Thoracic aorta (tissue), 2 donors: ENCODE measurements at regions not wholly inside any gene's neighbourhood (a gene's known extent, or its start where the extent isn't known, plus 50 kb on each side); places are given as distances from the start of the nearest gene placed in this dataset.

Experiments used
- ATAC-seq: fragments of 150-250 bp; one replicate; pipeline ENCODE4 v1.8.0; 2017; ENCODE audit warnings: low read depth; ENCODE audit not compliant: insufficient number of reproducible peaks, low FRiP score
- DNase-seq: peaks from one replicate; pipeline ENCODE4 v3.0.0-alpha.2; 2020; ENCODE audit warnings: low spot score
- H3K27ac ChIP-seq, 2 donors: fragments of 200-600 bp; sonication (generic); 1 replicate in 1 of 2; 2 replicates in 1 of 2; pipeline ENCODE4 v1.5.1; 2016; ENCODE audit warnings: mild to moderate bottlenecking in 2 of 2, moderate library complexity in 2 of 2
- H3K27me3 ChIP-seq: fragments of 200-600 bp; sonication (generic); replicated peaks from 2 replicates; pipeline ENCODE4 v1.6.0; 2016; ENCODE audit warnings: mild to moderate bottlenecking; ENCODE audit not compliant: insufficient read depth
- H3K36me3 ChIP-seq: fragments of 200-600 bp; sonication (generic); one replicate; pipeline ENCODE4 v1.5.1; 2016
- H3K4me1 ChIP-seq, 2 donors: fragments of 200-600 bp; sonication (generic); 1 replicate in 1 of 2; 2 replicates in 1 of 2; pipeline versions ENCODE4 v1.5.1 to v1.6.0; 2016; ENCODE audit warnings: low read depth in 2 of 2, mild to moderate bottlenecking in 1 of 2; ENCODE audit not compliant: control insufficient read depth in 1 of 2
- H3K4me3 ChIP-seq: fragments of 200-600 bp; sonication (generic); 2 replicates; pipeline ENCODE4 v1.5.1; 2016; ENCODE audit warnings: mild to moderate bottlenecking
- H3K9me3 ChIP-seq: fragments of 200-600 bp; sonication (generic); 2 replicates; pipeline ENCODE4 v1.5.1; 2016
- CTCF ChIP-seq: fragments of 200-600 bp; sonication (generic); IDR thresholded peaks from one replicate; pipeline ENCODE4 v1.5.1; 2019; ENCODE audit warnings: antibody characterized with exemption

GRCh38 chr6:121020656-121021055 lies 313.6 kb downstream of the TBC1D32 start:
- Histone ChIP-seq H3K4me3 (no peak overlapping the region), H3K27ac (no peak overlapping the region), H3K4me1 (no peaks in the 10 kb centered on the region), H3K27me3 (no peaks in the 10 kb centered on the region), H3K36me3 (no peaks in the 10 kb centered on the region), H3K9me3 (no peaks in the 10 kb centered on the region)
- ATAC-seq (no peak), DNase-seq (no peak)
- TF ChIP-seq CTCF, result no peak

GRCh38 chr6:121008553-121008952 lies 325.7 kb downstream of the TBC1D32 start:
- Histone ChIP-seq H3K27me3 (no peaks in the 10 kb centered on the region), H3K4me1 (no peaks in the 10 kb centered on the region), H3K27ac (no peak overlapping the region), H3K36me3 (no peaks in the 10 kb centered on the region), H3K9me3 (peaks cover 2% of the 10 kb centered on the region), H3K4me3 (no peak overlapping the region)
- no peak for ATAC-seq
- TF ChIP-seq CTCF, result no peak
- DNase-seq, result no peak

GRCh38 chr6:121006024-121006423 lies 328.3 kb downstream of the TBC1D32 start:
- no peaks in the 10 kb centered on the region for H3K27me3 ChIP-seq
- no peaks in the 10 kb centered on the region for H3K4me1 ChIP-seq
- TF ChIP-seq CTCF, result no peak
- peaks cover 7% of the 10 kb centered on the region for H3K9me3 ChIP-seq
- H3K27ac ChIP-seq, result no peak overlapping the region
- DNase-seq (no peak), ATAC-seq (no peak)
- no peaks in the 10 kb centered on the region for H3K36me3 ChIP-seq
- no peak overlapping the region for H3K4me3 ChIP-seq

GRCh38 chr6:121000381-121000780 lies 333.9 kb downstream of the TBC1D32 start:
- DNase-seq (no peak), ATAC-seq (no peak)
- H3K4me1 ChIP-seq, result no peaks in the 10 kb centered on the region
- H3K27me3 ChIP-seq, result no peaks in the 10 kb centered on the region
- H3K36me3 ChIP-seq, result no peaks in the 10 kb centered on the region
- peaks cover 7% of the 10 kb centered on the region for H3K9me3 ChIP-seq
- no peak for TF ChIP-seq CTCF
- no peak overlapping the region for H3K4me3 ChIP-seq
- no peak overlapping the region for H3K27ac ChIP-seq

- TF ChIP-seq CTCF, result no peak
- DNase-seq (no peak), ATAC-seq (no peak)
Measured at GRCh38 chr6:120996340-120996739, 337.9 kb downstream of the TBC1D32 start.

More at GRCh38 chr6:120996340-120996739, 337.9 kb downstream of the TBC1D32 start:
- H3K4me1 ChIP-seq, result no peaks in the 10 kb centered on the region
- no peaks in the 10 kb centered on the region for H3K9me3 ChIP-seq
- no peaks in the 10 kb centered on the region for H3K36me3 ChIP-seq
- no peak overlapping the region for H3K27ac ChIP-seq
- no peaks in the 10 kb centered on the region for H3K27me3 ChIP-seq
- H3K4me3 ChIP-seq, result no peak overlapping the region
